ENCODE measurements at regions not wholly inside any gene's neighbourhood (a gene's known extent, or its start where the extent isn't known, plus 50 kb on each side); places are given as distances from the start of the nearest gene placed in this dataset.

GRCh38 chr13:24043590-24044350, 116.8 kb upstream of the SPATA13 start:
- Histone ChIP-seq H3K9me3 (ENCODE audit: insufficient read depth, low read length) (peaks cover 9% of the 10 kb centered on the region; the same call in 1 of the 2 replicates), H3F3A (ENCODE audit: insufficient read depth) (no peaks in the 10 kb centered on the region), H3K4me2 (ENCODE audit: low read depth, low read length, poor library complexity, severe bottlenecking) (no peak overlapping the region), H3K27me3 (ENCODE audit: low read length) (no peaks in the 10 kb centered on the region), H3K27ac (ENCODE audit: low read depth, low read length) (no peak overlapping the region), H4K20me1 (ENCODE audit: low read depth, low read length) (no peaks in the 10 kb centered on the region), H3K9ac (ENCODE audit: low read length) (no peak overlapping the region), H2AFZ (ENCODE audit: low read depth, low read length, severe bottlenecking) (no peak overlapping the region), H3K4me3 (ENCODE audit: insufficient read depth, low read length, poor library complexity, severe bottlenecking) (no peak overlapping the region), H3K79me2 (ENCODE audit: insufficient read depth, low read length) (no peaks in the 10 kb centered on the region), H3K36me3 (ENCODE audit: low read length) (no peaks in the 10 kb centered on the region), H3K9me2 (replicated peaks; ENCODE audit: insufficient read depth, low read length) (no peaks in the 10 kb centered on the region)
- TF ChIP-seq, protein P1, sequence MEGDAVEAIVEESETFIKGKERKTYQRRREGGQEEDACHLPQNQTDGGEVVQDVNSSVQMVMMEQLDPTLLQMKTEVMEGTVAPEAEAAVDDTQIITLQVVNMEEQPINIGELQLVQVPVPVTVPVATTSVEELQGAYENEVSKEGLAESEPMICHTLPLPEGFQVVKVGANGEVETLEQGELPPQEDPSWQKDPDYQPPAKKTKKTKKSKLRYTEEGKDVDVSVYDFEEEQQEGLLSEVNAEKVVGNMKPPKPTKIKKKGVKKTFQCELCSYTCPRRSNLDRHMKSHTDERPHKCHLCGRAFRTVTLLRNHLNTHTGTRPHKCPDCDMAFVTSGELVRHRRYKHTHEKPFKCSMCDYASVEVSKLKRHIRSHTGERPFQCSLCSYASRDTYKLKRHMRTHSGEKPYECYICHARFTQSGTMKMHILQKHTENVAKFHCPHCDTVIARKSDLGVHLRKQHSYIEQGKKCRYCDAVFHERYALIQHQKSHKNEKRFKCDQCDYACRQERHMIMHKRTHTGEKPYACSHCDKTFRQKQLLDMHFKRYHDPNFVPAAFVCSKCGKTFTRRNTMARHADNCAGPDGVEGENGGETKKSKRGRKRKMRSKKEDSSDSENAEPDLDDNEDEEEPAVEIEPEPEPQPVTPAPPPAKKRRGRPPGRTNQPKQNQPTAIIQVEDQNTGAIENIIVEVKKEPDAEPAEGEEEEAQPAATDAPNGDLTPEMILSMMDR (IDR thresholded peaks at IDR 0.05; ENCODE audit: insufficient read depth, low read length, poor library complexity, severe bottlenecking) = no peak
- no peak for TF ChIP-seq EZH2phosphoT487 (conservative IDR thresholded peaks at IDR 0.05; ENCODE audit: low read length)

GRCh38 chr13:24045597-24045996, 114.9 kb upstream of the SPATA13 start:
- no peak overlapping the region for H3K4me2 ChIP-seq (ENCODE audit: low read depth, low read length, poor library complexity, severe bottlenecking)
- no peak overlapping the region for H2AFZ ChIP-seq (ENCODE audit: low read depth, low read length, severe bottlenecking)
- H3K36me3 ChIP-seq (ENCODE audit: low read length) = no peaks in the 10 kb centered on the region
- H3K4me3 ChIP-seq (ENCODE audit: insufficient read depth, low read length, poor library complexity, severe bottlenecking) = no peak overlapping the region
- no peaks in the 10 kb centered on the region for H3K27me3 ChIP-seq (ENCODE audit: low read length)
- no peaks in the 10 kb centered on the region for H3K79me2 ChIP-seq (ENCODE audit: insufficient read depth, low read length)
- no peaks in the 10 kb centered on the region for H3F3A ChIP-seq (ENCODE audit: insufficient read depth)
- TF ChIP-seq EZH2phosphoT487 (conservative IDR thresholded peaks at IDR 0.05; ENCODE audit: low read length) = no peak
- TF ChIP-seq, protein P1 (IDR thresholded peaks at IDR 0.05; ENCODE audit: insufficient read depth, low read length, poor library complexity, severe bottlenecking) = no peak
- no peak overlapping the region for H3K27ac ChIP-seq (ENCODE audit: low read depth, low read length)
- H3K9ac ChIP-seq (ENCODE audit: low read length) = no peak overlapping the region
- H3K9me2 ChIP-seq (replicated peaks; ENCODE audit: insufficient read depth, low read length) = no peaks in the 10 kb centered on the region
- peaks cover 9% of the 10 kb centered on the region; the same call in 1 of the 2 replicates for H3K9me3 ChIP-seq (ENCODE audit: insufficient read depth, low read length)
- no peaks in the 10 kb centered on the region for H4K20me1 ChIP-seq (ENCODE audit: low read depth, low read length)

- Histone ChIP-seq H2AFZ (ENCODE audit: low read depth, low read length, severe bottlenecking) (no peak overlapping the region), H3K36me3 (ENCODE audit: low read length) (no peaks in the 10 kb centered on the region), H3K4me2 (ENCODE audit: low read depth, low read length, poor library complexity, severe bottlenecking) (no peak overlapping the region), H3F3A (ENCODE audit: insufficient read depth) (no peaks in the 10 kb centered on the region), H3K27ac (ENCODE audit: low read depth, low read length) (no peak overlapping the region), H3K9ac (ENCODE audit: low read length) (no peak overlapping the region), H3K27me3 (ENCODE audit: low read length) (no peaks in the 10 kb centered on the region), H4K20me1 (ENCODE audit: low read depth, low read length) (no peaks in the 10 kb centered on the region), H3K79me2 (ENCODE audit: insufficient read depth, low read length) (no peaks in the 10 kb centered on the region), H3K4me3 (ENCODE audit: insufficient read depth, low read length, poor library complexity, severe bottlenecking) (no peak overlapping the region), H3K9me2 (replicated peaks; ENCODE audit: insufficient read depth, low read length) (no peaks in the 10 kb centered on the region), H3K9me3 (ENCODE audit: insufficient read depth, low read length) (peaks cover 9% of the 10 kb centered on the region; the same call in 1 of the 2 replicates)
- TF ChIP-seq, protein P1 (IDR thresholded peaks at IDR 0.05; ENCODE audit: insufficient read depth, low read length, poor library complexity, severe bottlenecking) = no peak
- no peak for TF ChIP-seq EZH2phosphoT487 (conservative IDR thresholded peaks at IDR 0.05; ENCODE audit: low read length)
Measured at GRCh38 chr13:24050292-24050711, 110.2 kb upstream of the SPATA13 start.
